ENCODE measurements at regions not wholly inside any gene's neighbourhood (a gene's known extent, or its start where the extent isn't known, plus 50 kb on each side); places are given as distances from the start of the nearest gene placed in this dataset.

DNA sequence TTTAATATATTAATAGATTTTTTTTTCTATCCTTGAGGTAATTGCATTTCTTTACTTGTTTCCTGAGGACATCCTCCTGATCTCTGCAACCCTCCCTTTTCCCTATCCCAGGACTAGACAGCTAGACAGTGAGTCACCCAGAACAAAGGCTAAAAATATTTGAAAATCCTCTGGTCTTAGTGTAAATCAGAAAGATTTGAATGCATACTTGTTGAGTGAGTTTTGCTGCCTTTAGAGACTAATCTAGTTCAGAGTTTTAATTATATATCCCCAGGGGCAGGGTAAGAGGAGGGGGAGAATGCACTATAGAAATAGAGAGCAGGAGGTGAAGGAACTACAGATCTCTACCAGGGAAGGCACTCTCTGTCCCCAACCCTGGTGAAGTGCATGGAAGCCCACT lies 202.3 kb upstream of the TCF4 start:
- Mint-ChIP-seq H3K27me3 (ENCODE audit: low read depth) (no peaks in the 10 kb centered on the region), H3K4me1 (ENCODE audit: low read depth) (peaks cover 5% of the 10 kb centered on the region), H3K36me3 (ENCODE audit: low read depth) (no peaks in the 10 kb centered on the region), H3K4me3 (no peak overlapping the region), H3K9me3 (ENCODE audit: insufficient read depth) (no peaks in the 10 kb centered on the region), H3K27ac (no peak overlapping the region)
- DNase-seq, result no peak
- ChIA-PET POLR2A (no interaction called here), CTCF (no interaction called here)
- ATAC-seq, result no peak

DNA sequence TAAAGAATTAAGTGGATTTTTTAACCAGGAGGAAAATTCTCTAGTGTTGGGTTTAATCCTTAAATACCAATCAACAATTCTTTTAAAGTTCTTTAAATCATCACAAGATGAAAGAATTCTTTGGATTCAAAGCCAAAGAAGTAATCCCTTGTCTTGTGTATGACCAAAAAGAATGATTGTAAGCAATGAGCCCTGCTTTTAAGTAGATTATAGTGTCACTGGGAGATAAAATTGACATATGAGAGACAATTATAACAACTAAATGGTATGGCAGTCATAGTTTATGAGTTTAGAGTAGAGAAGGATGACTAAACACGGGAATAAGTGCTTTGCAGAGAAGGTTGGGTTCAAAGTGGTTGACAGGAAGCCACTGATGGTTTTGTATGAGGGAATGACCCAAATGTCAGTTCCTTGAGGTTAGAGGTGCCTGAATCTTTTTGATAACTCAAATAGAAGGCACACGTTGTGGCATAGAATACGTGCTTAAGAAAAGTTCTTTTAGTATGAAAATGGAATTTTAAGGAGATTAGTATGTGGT lies 199.6 kb upstream of the TCF4 start:
- no peak for DNase-seq
- no peaks in the 10 kb centered on the region for H3K9me3 Mint-ChIP-seq (ENCODE audit: insufficient read depth)
- H3K27ac Mint-ChIP-seq, result no peak overlapping the region
- ChIA-PET POLR2A (no interaction called here), CTCF (no interaction called here)
- no peaks in the 10 kb centered on the region for H3K36me3 Mint-ChIP-seq (ENCODE audit: low read depth)
- H3K4me3 Mint-ChIP-seq, result no peak overlapping the region
- peaks cover 5% of the 10 kb centered on the region for H3K4me1 Mint-ChIP-seq (ENCODE audit: low read depth)
- no peak for ATAC-seq
- H3K27me3 Mint-ChIP-seq (ENCODE audit: low read depth), result peaks cover 5% of the 10 kb centered on the region

DNA sequence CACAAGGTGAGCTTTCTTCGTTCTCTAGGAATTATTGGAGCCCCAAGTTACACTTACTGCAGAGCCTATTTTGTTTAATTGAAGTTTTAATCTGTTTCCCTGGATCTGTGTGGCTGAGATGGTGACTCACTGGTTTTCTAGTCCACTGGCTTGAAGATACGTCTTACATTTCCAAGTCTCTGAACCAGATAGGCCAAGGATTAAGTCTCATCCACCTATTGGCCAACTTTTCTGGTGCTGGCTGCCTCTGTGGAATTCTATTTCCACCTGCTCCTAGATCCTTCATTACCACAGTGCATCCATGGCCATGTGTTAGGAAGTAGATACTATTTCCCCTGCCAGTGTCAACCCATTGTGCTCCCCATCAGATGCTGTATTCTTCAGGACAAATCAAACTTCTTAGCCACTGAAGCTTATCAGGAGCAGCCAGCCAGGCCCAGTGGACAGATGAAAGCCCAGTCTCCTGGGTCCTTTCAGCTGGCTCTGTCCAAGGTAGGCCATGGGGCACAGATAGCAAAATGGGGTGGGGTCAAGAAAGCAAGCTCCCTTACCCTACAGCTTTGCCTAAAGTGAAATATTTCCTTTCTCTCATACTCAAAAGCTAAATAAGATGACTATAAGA lies 198.8 kb upstream of the TCF4 start:
- ATAC-seq (no peak), DNase-seq (no peak)
- Mint-ChIP-seq H3K36me3 (ENCODE audit: low read depth) (no peaks in the 10 kb centered on the region), H3K4me3 (no peak overlapping the region), H3K9me3 (ENCODE audit: insufficient read depth) (no peaks in the 10 kb centered on the region), H3K27ac (no peak overlapping the region), H3K27me3 (ENCODE audit: low read depth) (peaks cover 9% of the 10 kb centered on the region), H3K4me1 (ENCODE audit: low read depth) (peaks cover 5% of the 10 kb centered on the region)
- CTCF ChIA-PET, result no interaction called here
- POLR2A ChIA-PET, result no interaction called here

DNA sequence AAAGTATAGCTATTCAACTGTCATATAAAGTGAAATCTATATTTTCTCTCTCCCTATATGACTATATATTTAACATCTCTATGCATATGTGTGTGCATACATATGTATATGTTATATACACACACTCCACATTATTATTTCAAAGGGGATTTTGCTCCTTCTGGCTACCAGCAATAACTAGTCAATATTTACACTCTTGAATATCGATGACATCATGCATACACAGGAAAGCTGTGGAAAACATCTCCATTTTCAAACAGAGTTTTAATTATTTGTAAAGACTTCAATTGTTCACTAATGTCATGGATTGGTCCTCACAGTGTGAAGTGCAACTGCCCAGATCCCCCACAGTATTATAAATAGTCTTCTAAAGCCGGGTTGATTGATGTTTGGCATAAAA lies 195.9 kb upstream of the TCF4 start:
- ChIA-PET CTCF (no interaction called here), POLR2A (no interaction called here)
- no peak overlapping the region for H3K27ac Mint-ChIP-seq
- ATAC-seq (no peak), DNase-seq (no peak)
- no peaks in the 10 kb centered on the region for H3K36me3 Mint-ChIP-seq (ENCODE audit: low read depth)
- H3K4me3 Mint-ChIP-seq, result no peak overlapping the region
- H3K4me1 Mint-ChIP-seq (ENCODE audit: low read depth), result peaks cover 14% of the 10 kb centered on the region
- H3K9me3 Mint-ChIP-seq (ENCODE audit: insufficient read depth), result no peaks in the 10 kb centered on the region
- H3K27me3 Mint-ChIP-seq (ENCODE audit: low read depth), result peaks cover 34% of the 10 kb centered on the region

DNA sequence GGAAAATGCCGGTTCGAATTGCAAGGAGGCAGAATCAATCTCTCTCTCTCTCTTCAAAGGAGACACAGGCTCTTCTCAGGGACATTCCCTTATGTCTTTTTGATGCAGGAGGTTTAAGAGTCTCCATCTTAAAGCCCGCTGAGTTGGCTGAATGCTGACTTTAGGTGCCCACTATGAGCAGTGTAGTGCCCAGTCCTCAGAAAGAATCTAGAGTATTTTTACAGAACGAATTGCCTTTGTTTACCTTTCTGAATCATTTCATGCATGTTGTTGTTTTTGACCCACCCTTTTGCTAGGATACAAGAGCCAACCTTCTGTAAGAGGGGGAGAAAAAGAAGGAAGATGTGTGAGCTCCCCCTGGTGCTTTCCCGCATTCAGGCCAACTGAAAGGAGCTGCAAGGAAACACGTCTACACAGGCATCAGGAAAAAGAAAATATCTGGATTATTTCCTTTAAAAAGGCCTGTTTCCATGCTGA lies 193.5 kb upstream of the TCF4 start:
- Mint-ChIP-seq H3K27me3 (ENCODE audit: low read depth) (peaks cover 48% of the 10 kb centered on the region), H3K4me3 (no peak overlapping the region), H3K36me3 (ENCODE audit: low read depth) (no peaks in the 10 kb centered on the region), H3K27ac (no peak overlapping the region), H3K9me3 (ENCODE audit: insufficient read depth) (no peaks in the 10 kb centered on the region), H3K4me1 (ENCODE audit: low read depth) (peaks cover 11% of the 10 kb centered on the region)
- CTCF ChIA-PET, result interaction anchor here (0.7 kb wide), 1 partner anchor 366 kb away, joined by 3 read pairs; no protein-coding TSS in a partner anchor
- no peak for ATAC-seq
- POLR2A ChIA-PET, result no interaction called here
- no peak for DNase-seq

DNA sequence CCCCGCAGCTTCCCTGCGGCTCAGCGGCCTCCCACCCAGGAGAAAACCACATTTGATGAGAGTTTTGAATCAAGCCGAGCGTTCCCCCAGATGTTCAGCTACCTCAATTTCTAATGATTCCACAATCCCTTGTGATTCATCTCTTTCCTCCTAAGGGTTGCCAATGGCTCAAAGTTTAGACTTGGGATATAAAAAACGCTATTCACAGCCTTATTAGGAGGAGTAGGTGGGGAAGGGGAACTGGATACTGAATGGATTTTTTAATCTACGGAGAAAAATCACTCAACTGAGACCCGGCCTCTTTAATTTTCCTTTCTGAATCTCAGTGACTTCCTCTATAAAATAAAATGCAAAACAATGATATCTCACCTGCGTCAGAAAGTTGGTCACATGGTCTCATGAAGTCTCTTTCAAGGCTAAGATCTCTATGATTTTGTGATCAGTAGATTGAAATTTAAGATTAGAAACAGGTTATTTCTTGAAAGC lies 192.6 kb upstream of the TCF4 start:
- no peak overlapping the region for H3K27ac Mint-ChIP-seq
- H3K9me3 Mint-ChIP-seq (ENCODE audit: insufficient read depth), result no peaks in the 10 kb centered on the region
- ChIA-PET CTCF (no interaction called here), POLR2A (no interaction called here)
- H3K4me1 Mint-ChIP-seq (ENCODE audit: low read depth), result peaks cover 11% of the 10 kb centered on the region
- DNase-seq, result no peak
- no peak for ATAC-seq
- no peaks in the 10 kb centered on the region for H3K36me3 Mint-ChIP-seq (ENCODE audit: low read depth)
- no peak overlapping the region for H3K4me3 Mint-ChIP-seq
- peaks cover 48% of the 10 kb centered on the region for H3K27me3 Mint-ChIP-seq (ENCODE audit: low read depth)

DNA sequence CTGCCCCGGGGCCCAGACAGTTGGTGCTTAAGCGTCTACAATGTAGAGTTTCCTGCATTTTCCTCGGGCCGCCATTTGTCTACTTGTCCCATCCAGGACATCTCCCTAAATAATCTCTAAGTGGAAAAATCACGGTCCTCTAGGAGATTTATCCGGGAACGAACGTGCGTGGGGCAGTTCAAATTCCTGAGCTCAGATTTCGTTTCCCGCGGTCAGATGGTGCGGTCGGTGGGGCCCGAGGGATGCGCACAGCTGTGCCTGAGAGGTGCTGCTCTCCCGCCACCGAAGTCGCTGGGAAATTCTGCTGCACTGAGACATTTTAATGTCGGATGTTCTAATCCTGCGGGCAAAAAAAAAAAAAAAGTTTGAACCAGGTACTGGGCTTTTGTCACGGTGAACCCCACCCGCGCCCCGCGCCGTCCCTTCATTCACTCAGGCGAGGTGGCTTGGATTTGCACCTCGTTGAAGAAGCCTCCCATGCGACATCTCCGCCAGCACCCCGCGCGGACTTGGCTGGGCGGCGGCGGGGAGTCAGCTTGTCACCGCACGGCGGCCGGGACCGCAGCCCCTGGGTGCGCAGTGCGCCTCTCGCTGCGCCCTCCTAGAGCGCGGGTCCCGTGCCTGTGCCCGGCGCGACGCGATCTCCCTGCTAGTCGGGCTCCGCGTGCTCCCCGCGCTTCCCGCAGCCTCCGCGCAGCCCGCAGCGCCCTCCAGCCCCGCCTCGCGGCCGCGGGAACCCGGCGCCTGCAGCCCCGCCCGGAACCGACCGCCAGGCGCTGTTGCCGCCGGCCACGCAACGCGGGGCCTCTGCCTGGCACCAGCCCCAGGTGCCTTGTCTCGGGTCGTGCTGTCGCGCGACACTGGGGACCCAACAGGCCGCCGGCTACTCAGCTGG lies 191.9 kb upstream of the TCF4 start:
- Mint-ChIP-seq H3K4me3 (no peak overlapping the region), H3K27ac (no peak overlapping the region), H3K36me3 (ENCODE audit: low read depth) (no peaks in the 10 kb centered on the region), H3K4me1 (ENCODE audit: low read depth) (peaks cover 11% of the 10 kb centered on the region), H3K9me3 (ENCODE audit: insufficient read depth) (no peaks in the 10 kb centered on the region), H3K27me3 (ENCODE audit: low read depth) (peaks cover 50% of the 10 kb centered on the region)
- ATAC-seq (peak; percentile 23), DNase-seq (no peak)
- ChIA-PET POLR2A (no interaction called here), CTCF (interaction anchor here (2.2 kb wide), 1 partner anchor 365 kb away, joined by 5 read pairs; no protein-coding TSS in a partner anchor)

DNA sequence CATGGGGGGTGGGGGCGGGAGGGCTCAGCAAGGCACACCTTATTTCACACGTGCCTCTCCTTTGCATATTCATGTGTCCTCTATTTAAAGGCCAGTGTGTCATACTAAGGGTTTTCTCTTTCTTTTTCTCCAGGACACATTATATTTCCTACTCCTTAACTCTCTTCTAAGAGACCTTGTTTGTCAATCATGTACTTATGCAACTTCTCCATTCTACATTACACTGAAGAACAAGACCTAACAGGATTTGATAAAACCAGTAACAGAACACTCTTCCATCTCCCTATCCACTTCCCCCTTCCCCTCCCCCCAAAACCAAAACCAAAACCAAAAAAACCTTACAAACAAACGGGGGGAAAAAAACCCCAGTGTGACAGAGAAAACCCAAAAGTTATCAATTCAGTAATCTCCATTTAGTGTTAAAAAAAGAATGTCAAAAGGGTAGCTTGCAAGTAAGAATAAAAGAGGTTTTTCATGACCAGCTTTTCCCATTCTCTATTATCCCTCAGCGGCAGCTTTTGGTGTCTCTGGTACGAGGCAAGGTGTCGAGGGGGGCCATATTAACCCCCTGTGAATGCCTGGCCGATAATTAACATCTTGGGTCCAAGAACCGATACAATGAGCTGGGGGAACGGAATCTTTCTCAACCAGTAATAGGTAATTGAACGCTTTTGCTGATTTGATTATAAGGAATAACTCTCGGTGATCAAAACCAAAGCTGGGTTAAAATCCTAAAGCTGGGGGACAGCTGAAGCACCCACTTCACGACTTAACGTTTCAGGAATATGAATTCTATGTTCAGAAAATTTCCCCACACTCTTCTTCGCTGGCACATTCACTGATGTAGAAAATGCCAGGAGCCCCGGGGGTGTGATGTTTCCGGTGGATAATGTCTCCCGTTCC lies 191.0 kb upstream of the TCF4 start:
- POLR2A ChIA-PET, result no interaction called here
- DNase-seq, result no peak
- no peak for ATAC-seq
- Mint-ChIP-seq H3K4me3 (peak overlapping the region; percentile 12), H3K27me3 (ENCODE audit: low read depth) (peaks cover 50% of the 10 kb centered on the region), H3K36me3 (ENCODE audit: low read depth) (no peaks in the 10 kb centered on the region), H3K4me1 (ENCODE audit: low read depth) (peaks cover 11% of the 10 kb centered on the region), H3K27ac (no peak overlapping the region), H3K9me3 (ENCODE audit: insufficient read depth) (no peaks in the 10 kb centered on the region)
- CTCF ChIA-PET, result interaction anchor here (2.2 kb wide), 1 partner anchor 364 kb away, joined by 5 read pairs; no protein-coding TSS in a partner anchor

DNA sequence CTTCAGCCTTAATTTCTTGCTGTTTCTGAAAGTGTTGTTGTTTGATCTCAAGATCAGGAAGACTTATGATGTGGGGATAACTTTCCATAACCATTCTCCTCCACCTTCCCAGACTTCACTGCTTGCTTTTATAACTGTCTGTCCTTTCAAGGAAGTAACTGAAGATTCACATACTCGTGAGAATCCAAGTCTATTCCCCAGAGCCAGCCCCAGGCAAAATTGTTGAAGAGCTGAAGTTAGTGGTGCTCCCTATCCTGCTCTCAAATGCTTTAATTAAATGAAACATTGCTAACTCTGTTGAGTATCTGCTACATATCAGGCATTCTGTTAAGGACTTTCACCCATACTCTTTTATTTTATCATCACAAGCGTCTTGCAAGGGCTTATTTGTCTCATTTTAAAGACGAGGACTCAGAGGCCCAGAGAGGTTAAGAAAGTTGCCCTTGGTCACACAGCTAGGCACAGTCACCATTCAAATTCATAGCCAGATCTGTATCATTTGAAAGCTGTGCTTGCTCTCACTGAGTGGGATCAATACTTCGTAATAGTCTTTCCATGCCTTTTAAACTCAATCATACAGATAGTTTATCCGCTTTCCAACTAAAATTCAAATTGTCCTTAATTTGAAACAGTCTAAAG lies 189.8 kb upstream of the TCF4 start:
- Mint-ChIP-seq H3K27me3 (ENCODE audit: low read depth) (peaks cover 46% of the 10 kb centered on the region), H3K4me1 (ENCODE audit: low read depth) (peaks cover 11% of the 10 kb centered on the region), H3K4me3 (no peak overlapping the region), H3K36me3 (ENCODE audit: low read depth) (no peaks in the 10 kb centered on the region), H3K27ac (no peak overlapping the region), H3K9me3 (ENCODE audit: insufficient read depth) (no peaks in the 10 kb centered on the region)
- no peak for DNase-seq
- POLR2A ChIA-PET, result no interaction called here
- CTCF ChIA-PET, result interaction anchor here (2.2 kb wide), 1 partner anchor 362 kb away, joined by 5 read pairs; no protein-coding TSS in a partner anchor
- ATAC-seq, result no peak

DNA sequence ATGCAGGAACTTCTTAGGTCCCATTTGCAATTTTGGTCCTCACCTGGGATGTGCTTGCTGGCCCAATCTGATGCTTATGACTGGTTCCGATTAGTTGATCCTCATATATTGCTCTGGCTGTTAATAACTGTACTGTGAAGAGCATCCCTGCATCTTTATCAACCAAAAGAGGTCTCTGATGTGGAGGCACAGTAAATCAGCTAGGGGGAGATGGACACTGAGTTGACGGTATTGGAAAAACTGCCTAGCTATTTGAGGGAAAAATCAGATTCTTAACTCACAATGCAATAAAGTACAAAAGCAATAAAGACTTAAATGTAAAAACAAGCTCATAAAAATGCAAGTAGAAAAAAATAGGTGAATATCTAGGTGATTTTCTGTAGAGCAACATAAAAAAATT lies 188.0 kb upstream of the TCF4 start:
- H3K4me3 Mint-ChIP-seq, result no peak overlapping the region
- no peak for DNase-seq
- ChIA-PET POLR2A (no interaction called here), CTCF (no interaction called here)
- no peaks in the 10 kb centered on the region for H3K36me3 Mint-ChIP-seq (ENCODE audit: low read depth)
- peaks cover 11% of the 10 kb centered on the region for H3K4me1 Mint-ChIP-seq (ENCODE audit: low read depth)
- H3K27me3 Mint-ChIP-seq (ENCODE audit: low read depth), result peaks cover 34% of the 10 kb centered on the region
- ATAC-seq, result no peak
- no peaks in the 10 kb centered on the region for H3K9me3 Mint-ChIP-seq (ENCODE audit: insufficient read depth)
- H3K27ac Mint-ChIP-seq, result no peak overlapping the region

DNA sequence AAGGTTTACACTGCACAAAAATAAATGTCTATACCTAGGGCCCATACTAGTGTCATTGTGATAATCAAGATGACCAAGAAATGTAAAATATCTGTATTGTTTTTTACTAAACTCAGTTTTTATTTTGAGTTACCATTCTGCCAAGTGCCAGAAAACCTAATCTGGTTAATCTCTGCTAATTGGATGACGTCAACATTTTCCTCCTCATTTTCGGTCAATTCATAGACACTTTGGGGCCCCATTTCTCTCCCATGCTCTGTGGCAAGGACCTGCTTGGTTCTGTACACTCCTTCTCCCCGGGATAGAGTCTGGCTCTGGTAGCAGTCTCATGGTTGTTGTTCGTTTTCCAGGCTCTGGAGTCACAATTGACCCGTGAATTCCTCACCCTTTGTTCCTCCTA lies 186.5 kb upstream of the TCF4 start:
- no peak overlapping the region for H3K4me3 Mint-ChIP-seq
- no peak for ATAC-seq

More for the DNA sequence above, 186.5 kb upstream of the TCF4 start:
- Mint-ChIP-seq H3K36me3 (ENCODE audit: low read depth) (no peaks in the 10 kb centered on the region), H3K4me1 (ENCODE audit: low read depth) (peaks cover 8% of the 10 kb centered on the region), H3K9me3 (ENCODE audit: insufficient read depth) (no peaks in the 10 kb centered on the region), H3K27me3 (ENCODE audit: low read depth) (peaks cover 22% of the 10 kb centered on the region), H3K27ac (no peak overlapping the region)
- POLR2A ChIA-PET, result no interaction called here
- CTCF ChIA-PET, result no interaction called here
- no peak for DNase-seq

All from activated CD8-positive, alpha-beta T cell treated with anti-CD3 and anti-CD28 coated beads, Interleukin-2, amount 10 ng/mL, durations not matched to agents 7 days and 5 days (primary cell).